ENCODE measurements at regions not wholly inside any gene's neighbourhood (a gene's known extent, or its start where the extent isn't known, plus 50 kb on each side); places are given as distances from the start of the nearest gene placed in this dataset.

DNA sequence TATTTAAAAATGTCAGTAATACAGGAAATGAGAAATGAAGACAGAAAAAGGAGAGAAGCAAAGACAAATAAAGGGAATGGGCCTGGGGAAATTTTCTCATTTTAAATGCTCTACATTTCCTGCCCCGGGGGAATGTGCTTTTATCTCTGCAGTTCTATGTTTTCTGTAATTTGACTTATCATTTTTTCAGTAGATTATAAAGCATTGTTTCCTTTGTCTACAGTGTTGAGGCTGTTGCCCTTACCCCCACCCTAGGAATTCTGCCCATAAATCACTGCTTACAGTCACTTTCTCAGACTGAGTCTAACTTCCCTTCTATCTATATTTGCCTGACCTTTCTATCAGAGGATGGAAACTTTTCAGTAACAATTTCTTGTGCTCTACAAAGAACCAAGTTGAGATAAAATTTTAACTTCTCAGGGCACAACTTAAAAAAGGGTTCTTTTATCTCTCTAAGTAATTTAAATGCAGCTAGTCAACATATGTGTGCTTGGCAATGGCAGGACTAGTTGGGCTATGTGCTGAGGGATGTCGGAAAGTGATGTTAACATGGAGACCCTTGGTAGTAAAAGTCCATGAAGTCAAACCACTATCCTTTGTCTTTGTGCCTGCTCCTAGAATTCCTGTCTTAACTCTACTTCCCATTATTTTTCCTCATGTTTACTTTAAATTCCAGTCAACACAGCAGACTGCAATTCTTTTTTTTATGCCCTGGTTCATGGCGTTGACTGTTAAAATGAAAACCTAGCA is 146.5 kb upstream of the MMADHC start:
- CTCF ChIA-PET = no interaction called here

DNA sequence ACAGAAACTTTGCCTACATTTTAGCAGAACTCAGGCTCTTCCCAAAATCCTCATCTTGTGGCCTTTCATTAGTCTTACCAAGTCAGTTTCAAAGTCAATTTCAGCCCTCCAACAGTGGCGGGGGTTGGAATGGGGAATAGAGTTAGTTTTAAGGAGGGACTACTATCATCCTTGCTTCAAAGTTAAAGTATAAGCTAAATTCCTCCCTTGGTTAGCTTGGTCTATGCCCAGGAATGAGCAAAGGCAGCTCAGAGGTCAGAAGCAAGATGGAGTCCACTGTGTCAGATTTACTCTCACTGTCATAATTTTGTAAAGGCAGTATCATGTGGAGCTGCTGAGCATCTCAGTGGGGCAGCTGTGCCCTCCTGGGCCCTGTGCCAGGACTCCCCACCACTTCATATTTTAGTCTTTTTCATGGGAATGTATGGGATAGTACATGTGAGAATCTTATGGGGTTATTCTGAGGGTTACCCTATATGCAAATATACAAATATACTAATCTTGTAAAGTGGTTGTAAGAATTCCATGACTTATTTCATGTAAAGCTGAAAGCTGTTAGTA is 145.2 kb upstream of the MMADHC start:
- H3K9me3 Mint-ChIP-seq = peaks cover 0 to 3% (median 0%) of the 10 kb centered on the region in 11 donors
- POLR2A ChIA-PET = no interaction called here

More for the DNA sequence above, 146.5 kb upstream of the MMADHC start:
- H3K4me3 ChIP-seq (ENCODE audit: low read length) = no peak overlapping the region
- intact Hi-C loops (cut with micrococcal nuclease) = no loop called here
- DNase-seq (no peak), ATAC-seq (no peak)
- peaks cover 0 to under 1% (median 0%) of the 10 kb centered on the region in 7 donors for H3K4me1 Mint-ChIP-seq
- H3K9me3 ChIP-seq (ENCODE audit: control insufficient read depth in 2 of 3, low read length in 3 of 3) = no peaks in the 10 kb centered on the region
- H3K27ac Mint-ChIP-seq = no peak overlapping the region
- no peaks in the 10 kb centered on the region for H3K36me3 Mint-ChIP-seq
- no peak overlapping the region for H3K4me3 Mint-ChIP-seq
- peaks cover 0 to 3% (median 0%) of the 10 kb centered on the region in 11 donors for H3K9me3 Mint-ChIP-seq
- H3K36me3 ChIP-seq (ENCODE audit: control insufficient read depth in 2 of 3, insufficient read depth in 3 of 3, low read length in 3 of 3) = no peaks in the 10 kb centered on the region
- no peaks in the 10 kb centered on the region for H3K4me1 ChIP-seq (ENCODE audit: control insufficient read depth in 2 of 2, insufficient read depth in 2 of 2, low read length in 2 of 2)
- peaks cover 0 to 16% (median 1%) of the 10 kb centered on the region in 5 donors for H3K27me3 Mint-ChIP-seq
- POLR2A ChIA-PET = no interaction called here
- H3K27ac ChIP-seq (ENCODE audit: low read depth, low read length) = no peak overlapping the region
- no peaks in the 10 kb centered on the region for H3K27me3 ChIP-seq (ENCODE audit: control insufficient read depth in 2 of 2, insufficient read depth in 2 of 2, low read length in 2 of 2)

DNA sequence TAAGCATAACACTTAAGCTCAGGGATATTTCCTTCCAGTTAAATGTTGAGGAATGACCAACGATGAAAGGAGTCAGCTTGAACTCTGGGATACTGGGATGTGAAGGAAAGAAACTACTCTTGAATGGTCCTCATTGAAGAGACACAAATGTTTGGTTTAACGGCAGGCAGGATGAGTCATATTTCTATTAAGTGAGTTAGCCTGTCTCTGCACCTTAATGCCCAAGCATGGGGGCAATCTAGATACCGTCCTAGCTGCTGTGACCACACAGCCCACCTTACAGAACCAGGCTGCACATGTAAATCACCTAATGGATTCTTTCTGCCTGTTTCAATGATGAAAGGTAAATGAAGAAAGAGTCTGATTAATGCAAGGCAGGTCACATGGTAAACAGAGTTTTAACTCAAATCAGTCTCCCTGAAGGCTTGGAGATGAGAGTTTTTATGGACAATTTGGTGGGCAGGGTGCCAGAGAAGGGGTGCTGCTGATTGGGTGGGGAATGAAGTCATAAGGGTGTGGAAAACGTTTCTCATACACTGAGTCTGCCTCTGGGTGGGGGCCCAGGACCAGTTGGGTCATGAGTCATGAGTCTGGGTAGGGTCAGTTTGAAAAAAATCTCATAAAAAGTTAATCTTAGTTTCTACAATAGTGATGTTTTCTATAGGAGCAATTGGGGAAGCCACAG is 144.6 kb upstream of the MMADHC start:
- no peak overlapping the region for H3K4me3 ChIP-seq (ENCODE audit: low read length)
- H3K27ac ChIP-seq (ENCODE audit: low read depth, low read length) = no peak overlapping the region
- Mint-ChIP-seq H3K4me3 (no peak overlapping the region), H3K4me1 (no peaks in the 10 kb centered on the region), H3K27me3 (peaks cover 0 to 15% (median 5%) of the 10 kb centered on the region in 5 donors), H3K27ac (no peak overlapping the region), H3K36me3 (no peaks in the 10 kb centered on the region), H3K9me3 (peaks cover 0 to 3% (median 0%) of the 10 kb centered on the region in 11 donors)
- CTCF ChIA-PET = no interaction called here
- intact Hi-C loops (cut with micrococcal nuclease) = no loop called here
- POLR2A ChIA-PET = no interaction called here
- H3K36me3 ChIP-seq (ENCODE audit: control insufficient read depth in 2 of 3, insufficient read depth in 3 of 3, low read length in 3 of 3) = no peaks in the 10 kb centered on the region
- no peak for ATAC-seq
- H3K27me3 ChIP-seq (ENCODE audit: control insufficient read depth in 2 of 2, insufficient read depth in 2 of 2, low read length in 2 of 2) = no peaks in the 10 kb centered on the region
- H3K9me3 ChIP-seq (ENCODE audit: control insufficient read depth in 2 of 3, low read length in 3 of 3) = no peaks in the 10 kb centered on the region
- no peak for DNase-seq
- no peaks in the 10 kb centered on the region for H3K4me1 ChIP-seq (ENCODE audit: control insufficient read depth in 2 of 2, insufficient read depth in 2 of 2, low read length in 2 of 2)

More for the DNA sequence above, 145.2 kb upstream of the MMADHC start:
- Histone ChIP-seq H3K27me3 (ENCODE audit: control insufficient read depth in 2 of 2, insufficient read depth in 2 of 2, low read length in 2 of 2) (no peaks in the 10 kb centered on the region), H3K4me3 (ENCODE audit: low read length) (no peak overlapping the region), H3K36me3 (ENCODE audit: control insufficient read depth in 2 of 3, insufficient read depth in 3 of 3, low read length in 3 of 3) (no peaks in the 10 kb centered on the region), H3K27ac (ENCODE audit: low read depth, low read length) (no peak overlapping the region), H3K9me3 (ENCODE audit: control insufficient read depth in 2 of 3, low read length in 3 of 3) (no peaks in the 10 kb centered on the region), H3K4me1 (ENCODE audit: control insufficient read depth in 2 of 2, insufficient read depth in 2 of 2, low read length in 2 of 2) (no peaks in the 10 kb centered on the region)
- DNase-seq (no peak), ATAC-seq (no peak)
- H3K4me3 Mint-ChIP-seq = no peak overlapping the region
- intact Hi-C loops (cut with micrococcal nuclease) = no loop called here
- H3K27ac Mint-ChIP-seq = no peak overlapping the region
- CTCF ChIA-PET = interaction anchor here (0.5 kb wide), 1 partner anchor 15 kb away, joined by 3 read pairs; no protein-coding TSS in a partner anchor
- H3K4me1 Mint-ChIP-seq = no peaks in the 10 kb centered on the region
- no peaks in the 10 kb centered on the region for H3K36me3 Mint-ChIP-seq
- peaks cover 0 to 15% (median 5%) of the 10 kb centered on the region in 5 donors for H3K27me3 Mint-ChIP-seq

DNA sequence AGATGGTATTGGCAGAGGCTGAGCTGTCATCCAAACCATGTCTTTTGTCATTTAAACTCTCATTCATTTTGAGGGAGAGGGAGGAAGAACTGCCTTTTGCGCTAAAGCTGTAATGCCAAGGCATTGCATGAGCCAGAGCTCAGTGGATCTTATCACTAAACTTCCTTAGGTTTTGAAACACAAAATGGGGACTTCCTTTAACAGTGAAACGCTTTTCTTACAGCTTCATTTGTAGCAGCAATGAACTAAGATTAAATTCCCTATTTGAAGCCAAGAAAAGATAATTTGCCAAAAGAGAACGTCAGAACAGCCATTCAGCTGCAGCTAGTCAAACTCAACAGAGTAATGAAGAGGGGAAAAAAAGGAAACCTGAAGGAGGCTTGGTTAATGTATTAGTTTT is 143.5 kb upstream of the MMADHC start:
- no peak overlapping the region for H3K27ac ChIP-seq (ENCODE audit: low read depth, low read length)
- no peak overlapping the region for H3K4me3 ChIP-seq (ENCODE audit: low read length)
- H3K9me3 Mint-ChIP-seq = peaks cover 0 to 3% (median 0%) of the 10 kb centered on the region in 11 donors
- peaks cover under 1 to 7% (median 5%) of the 10 kb centered on the region in 5 donors for H3K27me3 Mint-ChIP-seq
- H3K9me3 ChIP-seq (ENCODE audit: control insufficient read depth in 2 of 3, low read length in 3 of 3) = no peaks in the 10 kb centered on the region
- H3K4me1 Mint-ChIP-seq = no peaks in the 10 kb centered on the region
- CTCF ChIA-PET = no interaction called here
- ATAC-seq (no peak), DNase-seq (no peak)
- intact Hi-C loops (cut with micrococcal nuclease) = no loop called here
- POLR2A ChIA-PET = no interaction called here
- H3K27ac Mint-ChIP-seq = no peak overlapping the region
- H3K4me3 Mint-ChIP-seq = no peak overlapping the region
- no peaks in the 10 kb centered on the region for H3K4me1 ChIP-seq (ENCODE audit: control insufficient read depth in 2 of 2, insufficient read depth in 2 of 2, low read length in 2 of 2)
- no peaks in the 10 kb centered on the region for H3K36me3 Mint-ChIP-seq
- H3K36me3 ChIP-seq (ENCODE audit: control insufficient read depth in 2 of 3, insufficient read depth in 3 of 3, low read length in 3 of 3) = no peaks in the 10 kb centered on the region
- H3K27me3 ChIP-seq (ENCODE audit: control insufficient read depth in 2 of 2, insufficient read depth in 2 of 2, low read length in 2 of 2) = no peaks in the 10 kb centered on the region

DNA sequence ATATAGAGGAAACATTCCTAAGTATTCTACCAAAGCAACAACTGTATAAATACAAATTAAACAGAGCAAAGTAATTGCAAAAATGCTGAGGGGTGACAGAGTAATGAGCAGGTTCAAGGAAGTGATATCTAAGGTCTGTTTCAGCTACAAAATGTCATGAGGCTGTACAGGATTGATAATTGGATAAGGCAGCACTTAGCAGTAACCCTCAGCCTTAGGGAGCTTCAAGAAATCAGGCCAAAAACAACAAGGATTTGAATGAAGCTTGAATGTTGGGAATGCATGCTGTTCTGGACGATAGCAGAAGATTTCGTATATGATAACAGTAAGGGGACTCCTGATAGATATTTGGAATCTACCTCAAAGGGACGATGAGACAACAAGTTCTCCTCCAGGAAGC is 142.0 kb upstream of the MMADHC start:
- POLR2A ChIA-PET = no interaction called here
- H3K4me1 Mint-ChIP-seq = no peaks in the 10 kb centered on the region

DNA sequence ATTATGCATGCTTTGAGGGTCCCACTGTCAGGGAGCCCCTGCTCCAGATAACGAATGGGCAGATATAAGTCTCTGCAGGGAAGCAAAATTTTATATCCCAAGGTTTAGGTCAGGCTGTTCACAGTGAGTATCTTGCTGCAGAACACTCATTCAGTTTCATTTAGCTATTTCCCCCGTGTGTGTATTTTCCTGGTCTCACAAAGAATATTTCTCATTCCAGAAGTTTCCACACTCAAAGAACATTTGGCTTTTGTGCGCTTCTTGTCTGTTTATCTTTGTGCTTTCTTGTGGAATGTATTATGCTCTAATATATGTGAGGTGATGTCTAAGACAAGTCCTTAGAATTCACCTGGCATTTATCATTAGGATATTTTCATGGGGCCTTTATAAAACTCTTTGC is 140.4 kb upstream of the MMADHC start:
- POLR2A ChIA-PET = no interaction called here
- Histone ChIP-seq H3K36me3 (ENCODE audit: control insufficient read depth in 2 of 3, insufficient read depth in 3 of 3, low read length in 3 of 3) (no peaks in the 10 kb centered on the region), H3K4me3 (ENCODE audit: low read length) (no peak overlapping the region), H3K4me1 (ENCODE audit: control insufficient read depth in 2 of 2, insufficient read depth in 2 of 2, low read length in 2 of 2) (no peaks in the 10 kb centered on the region), H3K27me3 (ENCODE audit: control insufficient read depth in 2 of 2, insufficient read depth in 2 of 2, low read length in 2 of 2) (no peaks in the 10 kb centered on the region), H3K9me3 (ENCODE audit: control insufficient read depth in 2 of 3, low read length in 3 of 3) (no peaks in the 10 kb centered on the region), H3K27ac (ENCODE audit: low read depth, low read length) (no peak overlapping the region)
- Mint-ChIP-seq H3K27me3 (peaks cover 3 to 9% (median 5%) of the 10 kb centered on the region in 5 donors), H3K27ac (no peak overlapping the region), H3K4me1 (no peaks in the 10 kb centered on the region), H3K4me3 (no peak overlapping the region), H3K9me3 (peaks cover 0 to under 1% (median 0%) of the 10 kb centered on the region in 11 donors), H3K36me3 (no peaks in the 10 kb centered on the region)
- no peak for ATAC-seq
- intact Hi-C loops (cut with micrococcal nuclease) = no loop called here
- no peak for DNase-seq
- CTCF ChIA-PET = no interaction called here

More for the DNA sequence above, 142.0 kb upstream of the MMADHC start:
- H3K9me3 Mint-ChIP-seq = no peaks in the 10 kb centered on the region
- no peak for DNase-seq
- H3K4me3 Mint-ChIP-seq = no peak overlapping the region
- no peaks in the 10 kb centered on the region for H3K36me3 Mint-ChIP-seq
- ATAC-seq = no peak
- H3K27ac Mint-ChIP-seq = no peak overlapping the region
- no peak overlapping the region for H3K27ac ChIP-seq (ENCODE audit: low read depth, low read length)
- intact Hi-C loops (cut with micrococcal nuclease) = no loop called here
- H3K36me3 ChIP-seq (ENCODE audit: control insufficient read depth in 2 of 3, insufficient read depth in 3 of 3, low read length in 3 of 3) = no peaks in the 10 kb centered on the region
- CTCF ChIA-PET = no interaction called here
- H3K27me3 ChIP-seq (ENCODE audit: control insufficient read depth in 2 of 2, insufficient read depth in 2 of 2, low read length in 2 of 2) = no peaks in the 10 kb centered on the region
- H3K4me1 ChIP-seq (ENCODE audit: control insufficient read depth in 2 of 2, insufficient read depth in 2 of 2, low read length in 2 of 2) = no peaks in the 10 kb centered on the region
- no peak overlapping the region for H3K4me3 ChIP-seq (ENCODE audit: low read length)
- peaks cover 3 to 9% (median 5%) of the 10 kb centered on the region in 5 donors for H3K27me3 Mint-ChIP-seq
- H3K9me3 ChIP-seq (ENCODE audit: control insufficient read depth in 2 of 3, low read length in 3 of 3) = no peaks in the 10 kb centered on the region

Data from naive thymus-derived CD4-positive, alpha-beta T cell (primary cell).